SK-N-MC (cell line): ENCODE measurements at regions not wholly inside any gene's neighbourhood (a gene's known extent, or its start where the extent isn't known, plus 50 kb on each side); places are given as distances from the start of the nearest gene placed in this dataset.

Experiments used
- EZH2 ChIP-seq: fragments of 200-600 bp; sonication (generic); IDR thresholded peaks from one replicate; pipeline ENCODE4 v1.6.1; 2017; ENCODE audit warnings: antibody characterized with exemption
- FOXP2 ChIP-seq: optimal IDR thresholded peaks from 2 replicates; pipeline ENCODE3; 2011; ENCODE audit warnings: mild to moderate bottlenecking, moderate library complexity; ENCODE audit not compliant: insufficient read depth; ENCODE audit errors: extremely low read length, control extremely low read depth
- POLR2AphosphoS5 ChIP-seq: IDR thresholded peaks from 2 replicates; pipeline ENCODE4 v1.6.1; 2012; ENCODE audit warnings: mild to moderate bottlenecking, low read depth, low read length, borderline replicate concordance

GRCh38 chr5:102599289-102599688 lies 100.5 kb upstream of the SLCO6A1 start:
- TF ChIP-seq EZH2 (no peak), POLR2AphosphoS5 (no peak), FOXP2 (no peak)
